ENCODE measurements at regions not wholly inside any gene's neighbourhood (a gene's known extent, or its start where the extent isn't known, plus 50 kb on each side); places are given as distances from the start of the nearest gene placed in this dataset.
"Not testable (repeated sequence)": the region's sequence is repeated elsewhere in the genome, so short reads cannot be mapped to it uniquely, and the experiment has no call there.

GRCh38 chr2:122571471-122571870, 816.0 kb downstream of the TSN start:
- TF ChIP-seq NFIX (CRISPR knock-in tag; IDR thresholded peaks at IDR 0.05; ENCODE audit: low read depth); IRF2 (CRISPR knock-in tag; IDR thresholded peaks at IDR 0.05); CTCF (IDR thresholded peaks at IDR 0.05 in 2 of 3, conservative IDR thresholded peaks at IDR 0.05 in 1 of 3; ENCODE audit: insufficient read depth in 2 of 3, low read depth in 1 of 3, low read length in 3 of 3); HNRNPK (IDR thresholded peaks at IDR 0.05; ENCODE audit: low read depth, low read length, poor library complexity, severe bottlenecking); POLR2AphosphoS5 (IDR thresholded peaks at IDR 0.05; ENCODE audit: control insufficient read depth, insufficient read depth, low read depth, low read length); ZNF274 (IDR thresholded peaks at IDR 0.05; ENCODE audit: borderline replicate concordance, low read depth, low read length); STAT5B (CRISPR knock-in tag; IDR thresholded peaks at IDR 0.05): not testable (repeated sequence)
- TF ChIP-seq, protein P1, sequence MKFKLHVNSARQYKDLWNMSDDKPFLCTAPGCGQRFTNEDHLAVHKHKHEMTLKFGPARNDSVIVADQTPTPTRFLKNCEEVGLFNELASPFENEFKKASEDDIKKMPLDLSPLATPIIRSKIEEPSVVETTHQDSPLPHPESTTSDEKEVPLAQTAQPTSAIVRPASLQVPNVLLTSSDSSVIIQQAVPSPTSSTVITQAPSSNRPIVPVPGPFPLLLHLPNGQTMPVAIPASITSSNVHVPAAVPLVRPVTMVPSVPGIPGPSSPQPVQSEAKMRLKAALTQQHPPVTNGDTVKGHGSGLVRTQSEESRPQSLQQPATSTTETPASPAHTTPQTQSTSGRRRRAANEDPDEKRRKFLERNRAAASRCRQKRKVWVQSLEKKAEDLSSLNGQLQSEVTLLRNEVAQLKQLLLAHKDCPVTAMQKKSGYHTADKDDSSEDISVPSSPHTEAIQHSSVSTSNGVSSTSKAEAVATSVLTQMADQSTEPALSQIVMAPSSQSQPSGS (CRISPR knock-in tag; IDR thresholded peaks at IDR 0.05): not testable (repeated sequence)
- TF ChIP-seq, protein P2, sequence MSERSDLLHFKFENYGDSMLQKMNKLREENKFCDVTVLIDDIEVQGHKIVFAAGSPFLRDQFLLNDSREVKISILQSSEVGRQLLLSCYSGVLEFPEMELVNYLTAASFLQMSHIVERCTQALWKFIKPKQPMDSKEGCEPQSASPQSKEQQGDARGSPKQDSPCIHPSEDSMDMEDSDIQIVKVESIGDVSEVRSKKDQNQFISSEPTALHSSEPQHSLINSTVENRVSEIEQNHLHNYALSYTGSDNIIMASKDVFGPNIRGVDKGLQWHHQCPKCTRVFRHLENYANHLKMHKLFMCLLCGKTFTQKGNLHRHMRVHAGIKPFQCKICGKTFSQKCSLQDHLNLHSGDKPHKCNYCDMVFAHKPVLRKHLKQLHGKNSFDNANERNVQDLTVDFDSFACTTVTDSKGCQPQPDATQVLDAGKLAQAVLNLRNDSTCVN (CRISPR knock-in tag; IDR thresholded peaks at IDR 0.05): not testable (repeated sequence)
